WTC11 (cell line): ENCODE measurements at regions not wholly inside any gene's neighbourhood (a gene's known extent, or its start where the extent isn't known, plus 50 kb on each side); places are given as distances from the start of the nearest gene placed in this dataset.

Experiments
- ATAC-seq: fragments of 200-7000 bp; cut with Tn5 transposase; 2 replicates; pipeline ENCODE4 v1.10.0; 2021; ENCODE audit warnings: mild to moderate bottlenecking, moderate library complexity
- CTCF ChIA-PET: fragments of 300-600 bp; sonication (Branson Sonifier 250); formaldehyde crosslinking; loops from one replicate; lab custom pipeline; 2021; ENCODE audit warnings: antibody characterized with exemption; lab: Charles Lee
- POLR2A ChIA-PET: fragments of 350-600 bp; sonication (Branson Sonifier 250); formaldehyde crosslinking; loops from one replicate; lab custom pipeline; 2021; ENCODE audit warnings: antibody characterized with exemption; lab: Charles Lee
- DNase-seq: peaks from one replicate; pipeline ENCODE4 v3.0.0; 2021; ENCODE audit warnings: low spot score
- H3K27ac Mint-ChIP-seq: 2 replicates; pipeline ENCODE4 v1.8.0; 2021; ENCODE audit warnings: mixed read lengths
- H3K27me3 Mint-ChIP-seq: 2 replicates; pipeline ENCODE4 v1.8.0; 2021; ENCODE audit warnings: low read depth, mild to moderate bottlenecking, moderate library complexity, mixed read lengths
- H3K36me3 Mint-ChIP-seq: 2 replicates; pipeline ENCODE4 v1.8.0; 2021; ENCODE audit warnings: mixed read lengths
- H3K4me1 Mint-ChIP-seq: 2 replicates; pipeline ENCODE4 v1.8.0; 2022; ENCODE audit warnings: mixed read lengths
- H3K4me3 Mint-ChIP-seq: 2 replicates; pipeline ENCODE4 v1.8.0; 2021; ENCODE audit warnings: mild to moderate bottlenecking, moderate library complexity, mixed read lengths
- H3K9me3 Mint-ChIP-seq: 2 replicates; pipeline ENCODE4 v1.8.0; 2021; ENCODE audit warnings: mixed read lengths
- CREB1 ChIP-seq: sonication (generic); formaldehyde crosslinking; IDR thresholded peaks from 2 replicates; pipeline ENCODE4 v1.8.0; 2023; ENCODE audit warnings: mild to moderate bottlenecking, missing genetic modification reagents
- CREM ChIP-seq: sonication (generic); formaldehyde crosslinking; IDR thresholded peaks from 2 replicates; pipeline ENCODE4 v1.8.1; 2022; ENCODE audit warnings: mild to moderate bottlenecking, missing genetic modification reagents, moderate library complexity
- E2F5 ChIP-seq: sonication (generic); formaldehyde crosslinking; IDR thresholded peaks from 2 replicates; pipeline ENCODE4 v1.8.1; 2022; ENCODE audit warnings: mild to moderate bottlenecking, moderate library complexity, missing genetic modification reagents
- ELF4 ChIP-seq: sonication (generic); formaldehyde crosslinking; IDR thresholded peaks from 2 replicates; pipeline ENCODE4 v1.8.1; 2022; ENCODE audit warnings: low read depth, mild to moderate bottlenecking, moderate library complexity, missing genetic modification reagents
- ESRRA ChIP-seq: sonication (generic); formaldehyde crosslinking; IDR thresholded peaks from 2 replicates; pipeline ENCODE4 v1.8.1; 2022; ENCODE audit warnings: mild to moderate bottlenecking, missing genetic modification reagents, borderline replicate concordance
- FOXP1 ChIP-seq: sonication (generic); formaldehyde crosslinking; IDR thresholded peaks from 2 replicates; pipeline ENCODE4 v1.8.0; 2022; ENCODE audit warnings: missing genetic modification reagents, mild to moderate bottlenecking, moderate library complexity, borderline replicate concordance
- FOXP4 ChIP-seq: sonication (generic); formaldehyde crosslinking; IDR thresholded peaks from 2 replicates; pipeline ENCODE4 v1.8.0; 2022; ENCODE audit warnings: mild to moderate bottlenecking, missing genetic modification reagents
- GABPB1 ChIP-seq: sonication (generic); formaldehyde crosslinking; IDR thresholded peaks from 2 replicates; pipeline ENCODE4 v1.8.1; 2023; ENCODE audit warnings: mild to moderate bottlenecking, missing genetic modification reagents
- GRHL2 ChIP-seq: fragments of 250-450 bp; sonication (Bioruptor Pico); IDR thresholded peaks from 2 replicates; pipeline ENCODE4 v1.8.0; 2022; ENCODE audit warnings: mild to moderate bottlenecking, moderate library complexity; ENCODE audit not compliant: insufficient replicate concordance, severe bottlenecking
- HMGA2 ChIP-seq: fragments of 250-450 bp; sonication (Bioruptor Pico); IDR thresholded peaks from 2 replicates; pipeline ENCODE4 v1.4.0; 2021; ENCODE audit warnings: mild to moderate bottlenecking, moderate library complexity
- IRF1 ChIP-seq: sonication (generic); formaldehyde crosslinking; IDR thresholded peaks from 2 replicates; pipeline ENCODE4 v1.8.0; 2023; ENCODE audit warnings: missing genetic modification reagents
- PREB ChIP-seq: sonication (generic); formaldehyde crosslinking; IDR thresholded peaks from 2 replicates; pipeline ENCODE4 v1.8.1; 2022; ENCODE audit warnings: mild to moderate bottlenecking, missing genetic modification reagents, moderate library complexity, borderline replicate concordance
- TEAD1 ChIP-seq: sonication (generic); formaldehyde crosslinking; IDR thresholded peaks from 2 replicates; pipeline ENCODE4 v1.8.0; 2022; ENCODE audit warnings: mild to moderate bottlenecking, missing genetic modification reagents
- TEAD4 ChIP-seq: sonication (generic); formaldehyde crosslinking; IDR thresholded peaks from 2 replicates; pipeline ENCODE4 v1.8.0; 2022; ENCODE audit warnings: mild to moderate bottlenecking, missing genetic modification reagents
- USF1 ChIP-seq: sonication (generic); formaldehyde crosslinking; IDR thresholded peaks from 2 replicates; pipeline ENCODE4 v1.8.0; 2022; ENCODE audit warnings: mild to moderate bottlenecking, missing genetic modification reagents
- USF2 ChIP-seq: sonication (generic); formaldehyde crosslinking; IDR thresholded peaks from 2 replicates; pipeline ENCODE4 v1.8.1; 2023; ENCODE audit warnings: mild to moderate bottlenecking, missing genetic modification reagents, moderate library complexity
- ZNF121 ChIP-seq: sonication (generic); formaldehyde crosslinking; IDR thresholded peaks from 2 replicates; pipeline ENCODE4 v1.8.0; 2023; ENCODE audit warnings: missing genetic modification reagents
- ZNF232 ChIP-seq: sonication (generic); formaldehyde crosslinking; IDR thresholded peaks from 2 replicates; pipeline ENCODE4 v1.8.0; 2022; ENCODE audit warnings: mild to moderate bottlenecking, missing genetic modification reagents
- ZNF317 ChIP-seq: sonication (generic); formaldehyde crosslinking; IDR thresholded peaks from 2 replicates; pipeline ENCODE4 v1.8.1; 2023; ENCODE audit warnings: low read depth, mild to moderate bottlenecking, moderate library complexity, missing genetic modification reagents, borderline replicate concordance
- ZNF396 ChIP-seq: fragments of 250-450 bp; sonication (Bioruptor Pico); IDR thresholded peaks from 2 replicates; pipeline ENCODE4 v1.8.0; 2021; ENCODE audit warnings: mild to moderate bottlenecking, moderate library complexity, borderline replicate concordance
- ZNF512 ChIP-seq: sonication (generic); formaldehyde crosslinking; IDR thresholded peaks from 2 replicates; pipeline ENCODE4 v1.8.1; 2022; ENCODE audit warnings: missing genetic modification reagents, borderline replicate concordance
- ZNF671 ChIP-seq: fragments of 250-450 bp; sonication (Bioruptor Pico); IDR thresholded peaks from 2 replicates; pipeline ENCODE4 v1.8.0; 2021; ENCODE audit warnings: mild to moderate bottlenecking

GRCh38 chr22:47434336-47435203, 672.1 kb downstream of the TBC1D22A start:
- no peak overlapping the region for H3K27ac Mint-ChIP-seq
- ATAC-seq, result no peak
- H3K27me3 Mint-ChIP-seq, result peaks cover 10% of the 10 kb centered on the region
- TF ChIP-seq ZNF671 (CRISPR knock-in tag) (no peak), USF1 (CRISPR knock-in tag) (no peak), GRHL2 (no peak), ZNF232 (CRISPR knock-in tag) (no peak), PREB (CRISPR knock-in tag) (no peak), GABPB1 (CRISPR knock-in tag) (no peak), CREB1 (CRISPR knock-in tag) (no peak), ZNF396 (CRISPR knock-in tag) (no peak), TEAD4 (CRISPR knock-in tag) (no peak), FOXP1 (CRISPR knock-in tag) (no peak), ESRRA (no peak), IRF1 (no peak), TEAD1 (CRISPR knock-in tag) (no peak), USF2 (CRISPR knock-in tag) (no peak)
- CTCF ChIA-PET, result interaction anchor here (0.5 kb wide), 1 partner anchor 224 kb away, joined by 3 read pairs; no protein-coding TSS in a partner anchor
- no peaks in the 10 kb centered on the region for H3K4me1 Mint-ChIP-seq
- H3K4me3 Mint-ChIP-seq, result no peak overlapping the region
- H3K36me3 Mint-ChIP-seq, result peaks cover 30% of the 10 kb centered on the region
- POLR2A ChIA-PET, result no interaction called here
- peaks cover 67% of the 10 kb centered on the region for H3K9me3 Mint-ChIP-seq
- DNase-seq, result no peak

- DNase-seq (no peak), ATAC-seq (no peak)
- ChIA-PET CTCF (no interaction called here), POLR2A (no interaction called here)
- no peak for TF ChIP-seq E2F5 (CRISPR knock-in tag)
- no peak overlapping the region for H3K27ac Mint-ChIP-seq
- no peak overlapping the region for H3K4me3 Mint-ChIP-seq
- H3K9me3 Mint-ChIP-seq, result peaks cover 66% of the 10 kb centered on the region
- peaks cover 10% of the 10 kb centered on the region for H3K27me3 Mint-ChIP-seq
- no peaks in the 10 kb centered on the region for H3K4me1 Mint-ChIP-seq
- peaks cover 26% of the 10 kb centered on the region for H3K36me3 Mint-ChIP-seq
Observed at GRCh38 chr22:47433627-47434026, 671.2 kb downstream of the TBC1D22A start.

- no peaks in the 10 kb centered on the region for H3K4me1 Mint-ChIP-seq
- ATAC-seq (no peak), DNase-seq (no peak)
- TF ChIP-seq FOXP4 (CRISPR knock-in tag) (no peak), ZNF121 (CRISPR knock-in tag) (no peak), HMGA2 (no peak), CREM (CRISPR knock-in tag) (no peak), TEAD4 (CRISPR knock-in tag) (no peak), ZNF317 (CRISPR knock-in tag) (no peak), ELF4 (CRISPR knock-in tag) (no peak), ZNF512 (CRISPR knock-in tag) (no peak)
- H3K36me3 Mint-ChIP-seq, result peaks cover 17% of the 10 kb centered on the region
- no peak overlapping the region for H3K27ac Mint-ChIP-seq
- ChIA-PET POLR2A (no interaction called here), CTCF (no interaction called here)
- H3K27me3 Mint-ChIP-seq, result peaks cover 10% of the 10 kb centered on the region
- H3K9me3 Mint-ChIP-seq, result peaks cover 66% of the 10 kb centered on the region
- no peak overlapping the region for H3K4me3 Mint-ChIP-seq
Observed at GRCh38 chr22:47432683-47433082, 670.2 kb downstream of the TBC1D22A start.
